GM18498 (cell line): ENCODE measurements at regions not wholly inside any gene's neighbourhood (a gene's known extent, or its start where the extent isn't known, plus 50 kb on each side); places are given as distances from the start of the nearest gene placed in this dataset.

ENCODE experiments used
- ATAC-seq: cut with Tn5 transposase; IDR thresholded peaks from one replicate; pipeline ENCODE4 v1.9.1; 2021; ENCODE audit warnings: mild to moderate bottlenecking, moderate library complexity; ENCODE audit not compliant: unreplicated experiment

- no peak for ATAC-seq
Measured at GRCh38 chr5:45195026-45195425, 386.3 kb downstream of the MRPS30 start.
